Gastrocnemius medialis (tissue), 4 donors: ENCODE measurements at regions not wholly inside any gene's neighbourhood (a gene's known extent, or its start where the extent isn't known, plus 50 kb on each side); places are given as distances from the start of the nearest gene placed in this dataset.

ENCODE experiments used
- ATAC-seq, 2 donors: fragments of 150-250 bp; one replicate each; pipeline ENCODE4 v1.9.1; 2016
- DNase-seq, 2 donors: peaks; one replicate each; pipeline ENCODE4 v3.0.0-alpha.2; 2019
- H3K27ac ChIP-seq, 4 donors: fragments of 200-600 bp; sonication (generic); 1 replicate in 1 of 4; 2 replicates in 3 of 4; pipeline ENCODE4 v1.5.1; 2016 to 2018; ENCODE audit warnings: mild to moderate bottlenecking in 2 of 4, moderate library complexity in 1 of 4
- H3K27me3 ChIP-seq, 3 donors: fragments of 200-600 bp; sonication (generic) in 2 of 3; 1 replicate in 1 of 3; 2 replicates in 2 of 3; pipeline versions ENCODE4 v1.5.1 to v1.6.0; 2016 to 2019; ENCODE audit warnings: mild to moderate bottlenecking in 1 of 3, moderate library complexity in 1 of 3
- H3K36me3 ChIP-seq, 2 donors: fragments of 200-600 bp; sonication (generic) in 1 of 2; one replicate each; pipeline ENCODE4 v1.5.1; 2017 to 2018
- H3K4me1 ChIP-seq, 2 donors: fragments of 200-600 bp; sonication (generic) in 1 of 2; one replicate each; pipeline ENCODE4 v1.5.1; 2016 to 2017; ENCODE audit warnings: mild to moderate bottlenecking in 2 of 2
- H3K4me3 ChIP-seq, 4 donors: fragments of 200-600 bp; sonication (generic) in 3 of 4; 1 replicate in 1 of 4; 2 replicates in 3 of 4; pipeline ENCODE4 v1.5.1; 2016 to 2019; ENCODE audit warnings: mild to moderate bottlenecking in 2 of 4
- H3K9me3 ChIP-seq, 3 donors: fragments of 200-600 bp; sonication (generic) in 2 of 3; 1 replicate in 1 of 3; 2 replicates in 2 of 3; pipeline ENCODE4 v1.5.1; 2016 to 2019
- CTCF ChIP-seq, 5 experiments: fragments of 450-650 bp in 3 of 5; fragments of 200-600 bp in 2 of 5; sonication (generic) in 2 of 5; IDR thresholded peaks in 4 of 5; conservative IDR thresholded peaks in 1 of 5; 1 replicate in 4 of 5; 2 replicates in 1 of 5; pipeline ENCODE4 v1.5.1; 2016 to 2019; ENCODE audit warnings: antibody characterized with exemption in 5 of 5, mild to moderate bottlenecking in 3 of 5, moderate library complexity in 3 of 5
- POLR2A ChIP-seq, 2 donors: fragments of 450-650 bp; IDR thresholded peaks; one replicate each; pipeline ENCODE4 v1.6.1; 2017; ENCODE audit warnings: antibody characterized with exemption in 2 of 2, mild to moderate bottlenecking in 2 of 2, moderate library complexity in 2 of 2
- in situ Hi-C, 4 donors: fragments of 200-750 bp; cut with MboI; loops; one replicate each; pipeline versions ENCODE4 v1.15.0 to v1.8.0; 2017; ENCODE audit warnings: low sequenced_read_pairs in 4 of 4
- intact Hi-C: fragments of 100-400 bp; cut with DNase I; formaldehyde crosslinking; loops from one replicate; pipeline ENCODE4 v1.15.1; 2023; ENCODE audit warnings: low total_unique reads

DNA sequence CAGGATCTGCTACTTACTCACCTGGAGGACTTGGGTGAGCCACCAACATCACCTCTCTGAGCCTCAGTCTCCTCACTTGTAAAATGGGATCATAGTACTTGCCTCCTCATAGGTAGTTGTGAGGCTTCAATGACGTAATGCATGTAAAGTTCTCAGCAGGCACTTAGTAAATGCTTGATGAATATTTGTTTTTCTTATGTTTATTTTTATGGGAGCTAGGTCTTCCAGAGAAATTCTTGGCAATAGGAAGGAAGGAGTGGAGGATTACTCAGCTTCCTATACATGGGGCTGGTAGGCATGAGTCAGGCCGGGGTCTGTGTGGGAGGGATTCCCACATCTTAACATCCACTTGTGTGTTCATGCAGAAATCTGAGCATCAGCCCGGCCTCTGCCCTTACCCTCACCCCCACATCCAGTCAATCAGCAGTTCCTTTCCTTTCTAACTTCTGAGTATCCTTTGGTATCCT lies 95.4 kb upstream of the USP24 start:
- in situ Hi-C loops: no loop called here
- Histone ChIP-seq H3K9me3 (no peaks in the 10 kb centered on the region), H3K4me1 (no peaks in the 10 kb centered on the region), H3K36me3 (no peaks in the 10 kb centered on the region), H3K27ac (no peak overlapping the region), H3K4me3 (no peak overlapping the region), H3K27me3 (no peaks in the 10 kb centered on the region)
- ATAC-seq: no peak
- TF ChIP-seq CTCF (IDR thresholded peaks at IDR 0.05 in 4 of 5, conservative IDR thresholded peaks at IDR 0.05 in 1 of 5): no peak
- no peak for TF ChIP-seq POLR2A (IDR thresholded peaks at IDR 0.05)
- intact Hi-C loops: no loop called here
- no peak for DNase-seq

- no peak overlapping the region for H3K27ac ChIP-seq
- H3K4me1 ChIP-seq: no peaks in the 10 kb centered on the region
- H3K4me3 ChIP-seq: no peak overlapping the region
- ATAC-seq: no peak
- no peak for DNase-seq
- in situ Hi-C loops: no loop called here
- no peaks in the 10 kb centered on the region for H3K36me3 ChIP-seq
- H3K9me3 ChIP-seq: no peaks in the 10 kb centered on the region
- no peaks in the 10 kb centered on the region for H3K27me3 ChIP-seq
- no peak for TF ChIP-seq CTCF (IDR thresholded peaks at IDR 0.05 in 4 of 5, conservative IDR thresholded peaks at IDR 0.05 in 1 of 5)
- no peak for TF ChIP-seq POLR2A (IDR thresholded peaks at IDR 0.05)
- intact Hi-C loops: no loop called here
Observed at GRCh38 chr1:55309786-55310504, 94.8 kb upstream of the USP24 start.

DNA sequence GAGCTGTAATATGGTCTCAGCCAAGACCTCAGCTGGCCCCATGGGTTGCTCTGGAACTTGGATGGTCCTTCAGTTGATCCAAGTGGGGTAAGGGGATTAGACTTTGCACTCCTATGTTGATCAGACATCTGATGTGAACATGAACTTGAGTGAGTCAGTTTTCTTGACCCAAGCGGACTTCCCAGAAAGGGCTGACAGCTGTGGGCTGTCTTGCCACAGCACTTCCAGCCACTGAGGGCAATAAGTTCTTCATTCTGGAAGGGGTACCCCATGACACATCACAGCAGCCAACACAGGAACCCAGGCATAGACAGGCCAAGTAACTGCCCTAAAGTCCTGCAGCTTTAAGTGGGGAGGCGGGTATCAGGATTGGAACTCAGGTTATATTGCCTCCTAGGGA lies 93.9 kb upstream of the USP24 start:
- in situ Hi-C loops (no loop called here), intact Hi-C loops (no loop called here)
- DNase-seq (no peak), ATAC-seq (no peak)
- H3K4me1 ChIP-seq: no peaks in the 10 kb centered on the region
- no peak overlapping the region for H3K4me3 ChIP-seq
- H3K27ac ChIP-seq: no peak overlapping the region
- no peaks in the 10 kb centered on the region for H3K9me3 ChIP-seq
- H3K36me3 ChIP-seq: no peaks in the 10 kb centered on the region
- TF ChIP-seq CTCF (IDR thresholded peaks at IDR 0.05 in 4 of 5, conservative IDR thresholded peaks at IDR 0.05 in 1 of 5): no peak
- no peak for TF ChIP-seq POLR2A (IDR thresholded peaks at IDR 0.05)
- H3K27me3 ChIP-seq: no peaks in the 10 kb centered on the region

DNA sequence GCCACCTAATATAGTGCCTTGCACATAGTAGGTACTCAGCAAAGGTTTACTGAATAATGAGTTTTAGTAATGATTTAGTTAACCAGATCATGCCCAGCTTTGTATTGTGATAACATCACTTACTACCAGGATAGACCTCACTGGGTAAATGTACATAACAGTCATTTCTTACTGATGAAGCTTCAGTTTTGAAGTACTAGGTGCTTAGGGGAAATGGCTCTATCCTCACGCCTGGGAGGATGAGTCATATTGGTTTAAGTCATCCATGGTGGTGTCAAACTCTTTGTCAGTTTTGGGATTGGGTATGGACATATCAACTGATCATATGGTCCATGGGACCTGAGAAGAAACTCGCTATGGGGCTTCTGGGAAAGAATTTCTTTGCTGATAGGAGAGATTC lies 90.6 kb upstream of the USP24 start:
- TF ChIP-seq POLR2A (IDR thresholded peaks at IDR 0.05) (no peak), CTCF (IDR thresholded peaks at IDR 0.05 in 4 of 5, conservative IDR thresholded peaks at IDR 0.05 in 1 of 5) (no peak)
- no peaks in the 10 kb centered on the region for H3K27me3 ChIP-seq
- no peaks in the 10 kb centered on the region for H3K9me3 ChIP-seq
- ATAC-seq (no peak), DNase-seq (no peak)
- H3K36me3 ChIP-seq: no peaks in the 10 kb centered on the region
- H3K27ac ChIP-seq: no peak overlapping the region
- H3K4me1 ChIP-seq: peaks cover 0 to 12% of the 10 kb centered on the region in 2 donors
- intact Hi-C loops: no loop called here
- in situ Hi-C loops: no loop called here
- no peak overlapping the region for H3K4me3 ChIP-seq
